Breast epithelium (tissue), 3 donors: ENCODE measurements at regions not wholly inside any gene's neighbourhood (a gene's known extent, or its start where the extent isn't known, plus 50 kb on each side); places are given as distances from the start of the nearest gene placed in this dataset.
"Not testable (repeated sequence)": the region's sequence is repeated elsewhere in the genome, so short reads cannot be mapped to it uniquely, and the experiment has no call there.

Experiments
- POLR2A ChIP-seq: fragments of 450-650 bp; IDR thresholded peaks from one replicate; pipeline ENCODE4 v1.6.1; 2016; ENCODE audit warnings: antibody characterized with exemption, mild to moderate bottlenecking, moderate library complexity
- POLR2AphosphoS5 ChIP-seq, 3 donors: sonication (generic); formaldehyde crosslinking; IDR thresholded peaks; one replicate each; pipeline ENCODE4 v1.6.1; 2017; ENCODE audit warnings: antibody characterized with exemption in 3 of 3
- TF ChIP-seq, protein P1 (sequence below), 3 donors: fragments of 450-650 bp; IDR thresholded peaks; one replicate each; pipeline ENCODE4 v1.5.1; 2016 to 2017; ENCODE audit warnings: antibody characterized with exemption in 3 of 3, mild to moderate bottlenecking in 3 of 3, moderate library complexity in 3 of 3

DNA sequence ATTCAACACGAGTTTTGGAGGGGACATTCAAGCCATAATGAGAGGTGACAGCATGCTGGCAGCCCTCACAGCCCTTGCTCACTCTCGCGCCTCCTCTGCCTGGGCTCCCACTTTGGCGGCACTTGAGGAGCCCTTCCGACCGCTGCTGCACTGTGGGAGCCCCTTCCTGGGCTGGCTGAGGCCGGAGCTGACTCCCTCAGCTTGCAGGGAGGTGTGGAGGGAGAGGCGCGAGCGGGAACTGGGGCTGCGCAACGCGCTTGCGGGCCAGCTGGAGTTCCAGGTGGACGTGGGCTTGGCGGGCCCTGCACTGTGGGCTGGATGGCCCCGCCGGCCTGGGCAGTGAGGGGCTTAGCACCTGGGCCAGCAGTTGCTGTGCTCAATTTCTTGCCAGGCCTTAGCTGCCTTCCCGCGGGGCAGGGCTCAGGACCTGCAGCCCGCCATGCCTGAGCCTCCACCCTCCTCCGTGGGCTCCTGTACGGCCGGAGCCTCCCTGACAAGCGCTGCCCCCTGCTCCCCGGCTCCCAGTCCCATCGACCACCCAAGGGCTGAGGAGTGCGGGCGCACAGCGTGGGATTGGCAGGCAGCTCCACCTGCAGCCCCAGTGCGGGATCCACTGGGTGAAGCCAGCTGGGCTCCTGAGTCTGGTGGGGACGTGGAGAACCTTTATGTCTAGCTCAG is 123.3 kb downstream of the EFNB1 start:
- TF ChIP-seq, protein P1, sequence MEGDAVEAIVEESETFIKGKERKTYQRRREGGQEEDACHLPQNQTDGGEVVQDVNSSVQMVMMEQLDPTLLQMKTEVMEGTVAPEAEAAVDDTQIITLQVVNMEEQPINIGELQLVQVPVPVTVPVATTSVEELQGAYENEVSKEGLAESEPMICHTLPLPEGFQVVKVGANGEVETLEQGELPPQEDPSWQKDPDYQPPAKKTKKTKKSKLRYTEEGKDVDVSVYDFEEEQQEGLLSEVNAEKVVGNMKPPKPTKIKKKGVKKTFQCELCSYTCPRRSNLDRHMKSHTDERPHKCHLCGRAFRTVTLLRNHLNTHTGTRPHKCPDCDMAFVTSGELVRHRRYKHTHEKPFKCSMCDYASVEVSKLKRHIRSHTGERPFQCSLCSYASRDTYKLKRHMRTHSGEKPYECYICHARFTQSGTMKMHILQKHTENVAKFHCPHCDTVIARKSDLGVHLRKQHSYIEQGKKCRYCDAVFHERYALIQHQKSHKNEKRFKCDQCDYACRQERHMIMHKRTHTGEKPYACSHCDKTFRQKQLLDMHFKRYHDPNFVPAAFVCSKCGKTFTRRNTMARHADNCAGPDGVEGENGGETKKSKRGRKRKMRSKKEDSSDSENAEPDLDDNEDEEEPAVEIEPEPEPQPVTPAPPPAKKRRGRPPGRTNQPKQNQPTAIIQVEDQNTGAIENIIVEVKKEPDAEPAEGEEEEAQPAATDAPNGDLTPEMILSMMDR (IDR thresholded peaks at IDR 0.05) = not testable (repeated sequence)
- not testable (repeated sequence) for TF ChIP-seq POLR2A; POLR2AphosphoS5 (IDR thresholded peaks at IDR 0.05)
